H1 (cell line): ENCODE measurements at regions not wholly inside any gene's neighbourhood (a gene's known extent, or its start where the extent isn't known, plus 50 kb on each side); places are given as distances from the start of the nearest gene placed in this dataset.

Experiments used
- CTCF ChIA-PET: fragments of 300-600 bp; sonication (Branson Sonifier 250); formaldehyde crosslinking; loops from one replicate; lab custom pipeline; 2021; ENCODE audit not compliant: partially characterized antibody; lab: Charles Lee
- POLR2A ChIA-PET: fragments of 300-600 bp; sonication (Branson Sonifier 250); formaldehyde crosslinking; loops from one replicate; lab custom pipeline; 2021; ENCODE audit warnings: inconsistent platforms; ENCODE audit not compliant: partially characterized antibody; lab: Charles Lee
- DNase-seq, 2 experiments: peaks; one replicate each; pipeline versions ENCODE4 v3.0.0 to v3.0.0-alpha.2; 2010 to 2022; ENCODE audit warnings: low spot score in 2 of 2, low read depth in 1 of 2, mixed read lengths in 1 of 2
- FAIRE-seq: peaks from 2 replicates; lab custom pipeline; 2011; peaks lifted over from hg19 to GRCh38; lab: Jason Lieb, UNC
- H2AFZ ChIP-seq: 2 replicates; pipeline ENCODE4 v1.8.1; 2012; ENCODE audit warnings: low read length, inconsistent platforms
- H2AK5ac ChIP-seq: 2 replicates; pipeline ENCODE4 v1.6.1; 2013; ENCODE audit warnings: low read depth, low read length
- H2BK120ac ChIP-seq: replicated peaks from 2 replicates; pipeline ENCODE3; 2013; ENCODE audit warnings: low read depth, low read length, inconsistent platforms
- H2BK12ac ChIP-seq: 2 replicates; pipeline ENCODE4 v1.6.1; 2013; ENCODE audit warnings: low read depth, low read length
- H2BK15ac ChIP-seq: 2 replicates; pipeline ENCODE4 v1.6.1; 2013; ENCODE audit warnings: low read length
- H2BK20ac ChIP-seq: 2 replicates; pipeline ENCODE4 v1.6.1; 2013; ENCODE audit warnings: low read length
- H2BK5ac ChIP-seq: 2 replicates; pipeline ENCODE4 v1.6.1; 2013; ENCODE audit warnings: low read depth, low read length
- H3K14ac ChIP-seq: 2 replicates; pipeline ENCODE4 v1.6.1; 2013; ENCODE audit warnings: inconsistent platforms; ENCODE audit not compliant: insufficient read length
- H3K18ac ChIP-seq: 2 replicates; pipeline ENCODE4 v1.6.1; 2013; ENCODE audit warnings: low read length; ENCODE audit errors: extremely low read depth
- H3K23ac ChIP-seq: 2 replicates; pipeline ENCODE4 v1.6.1; 2013; ENCODE audit warnings: inconsistent platforms; ENCODE audit not compliant: insufficient read length
- H3K23me2 ChIP-seq: 2 replicates; pipeline ENCODE4 v1.6.1; 2013; ENCODE audit warnings: low read depth, low read length
- H3K27ac ChIP-seq: 2 replicates; pipeline ENCODE4 v1.6.1; 2011; ENCODE audit warnings: low read depth, low read length, inconsistent platforms
- H3K27me3 ChIP-seq, 4 experiments: replicated peaks in 1 of 4; 1 replicate in 1 of 4; 2 replicates in 3 of 4; pipeline versions ENCODE4 v1.6.1 to v1.8.1; 2011 to 2013; ENCODE audit warnings: low read length in 3 of 4, mild to moderate bottlenecking in 3 of 4, inconsistent platforms in 2 of 4, mixed read lengths in 2 of 4, moderate library complexity in 1 of 4; ENCODE audit not compliant: control insufficient read depth in 3 of 4, insufficient read depth in 3 of 4; ENCODE audit errors: extremely low read depth in 1 of 4
- H3K36me3 ChIP-seq, 4 experiments: 2 replicates each; pipeline versions ENCODE4 v1.6.1 to v1.8.1; 2011 to 2013; ENCODE audit warnings: mild to moderate bottlenecking in 4 of 4, low read length in 3 of 4, moderate library complexity in 2 of 4, control low read depth in 1 of 4, inconsistent platforms in 1 of 4; ENCODE audit not compliant: insufficient read depth in 4 of 4, control insufficient read depth in 2 of 4
- H3K4ac ChIP-seq: replicated peaks from 2 replicates; pipeline ENCODE3; 2013; ENCODE audit warnings: low read length, low read depth, mixed read lengths, inconsistent platforms; ENCODE audit not compliant: insufficient read length
- H3K4me1 ChIP-seq, 4 experiments: replicated peaks in 1 of 4; 1 replicate in 1 of 4; 2 replicates in 3 of 4; pipeline versions ENCODE4 v1.6.1 to v1.8.1; 2011 to 2013; ENCODE audit warnings: low read length in 3 of 4, inconsistent platforms in 2 of 4, mixed read lengths in 1 of 4; ENCODE audit not compliant: insufficient read depth in 4 of 4, control insufficient read depth in 3 of 4
- H3K4me2 ChIP-seq, 2 experiments: 2 replicates each; pipeline versions ENCODE4 v1.6.1 to v1.8.1; 2011 to 2013; ENCODE audit warnings: low read depth in 2 of 2, low read length in 2 of 2, control low read depth in 1 of 2, inconsistent platforms in 1 of 2, mild to moderate bottlenecking in 1 of 2; ENCODE audit not compliant: insufficient read depth in 1 of 2
- H3K4me3 ChIP-seq, 4 experiments: fragments of 200-600, 300-600 bp in 1 of 4; sonication (generic), shearing (Covaris generic), sonication (Bioruptor Twin) in 1 of 4; 2 replicates each; pipeline versions ENCODE4 v1.5.1 to v1.8.1; 2011 to 2016; ENCODE audit warnings: low read length in 4 of 4, low read depth in 3 of 4, control low read depth in 2 of 4, inconsistent platforms in 2 of 4, mild to moderate bottlenecking in 2 of 4, mixed read lengths in 1 of 4, moderate library complexity in 1 of 4; ENCODE audit not compliant: insufficient read depth in 2 of 4; ENCODE audit errors: extremely low read depth in 1 of 4
- H3K56ac ChIP-seq: replicated peaks from 2 replicates; pipeline ENCODE3; 2013; ENCODE audit warnings: low read depth, mild to moderate bottlenecking, mixed read lengths, low read length, inconsistent platforms; ENCODE audit not compliant: insufficient read length
- H3K79me1 ChIP-seq: 2 replicates; pipeline ENCODE4 v1.6.1; 2013; ENCODE audit warnings: low read depth, low read length, control low read depth
- H3K79me2 ChIP-seq, 2 experiments: 2 replicates each; pipeline versions ENCODE4 v1.6.1 to v1.8.1; 2012 to 2013; ENCODE audit warnings: low read length in 2 of 2, mild to moderate bottlenecking in 2 of 2, inconsistent platforms in 1 of 2; ENCODE audit not compliant: insufficient read depth in 2 of 2, control insufficient read depth in 1 of 2
- H3K9ac ChIP-seq, 4 experiments: replicated peaks in 1 of 4; 1 replicate in 1 of 4; 2 replicates in 3 of 4; pipeline versions ENCODE4 v1.6.1 to v1.8.1; 2011 to 2013; ENCODE audit warnings: low read depth in 3 of 4, low read length in 3 of 4, control low read depth in 2 of 4, mild to moderate bottlenecking in 2 of 4, moderate library complexity in 2 of 4, inconsistent platforms in 1 of 4; ENCODE audit errors: extremely low read depth in 1 of 4
- H3K9me3 ChIP-seq, 2 experiments: 2 replicates each; pipeline versions ENCODE4 v1.6.1 to v1.8.1; 2012 to 2013; ENCODE audit warnings: mild to moderate bottlenecking in 2 of 2, moderate library complexity in 2 of 2, control low read depth in 1 of 2, inconsistent platforms in 1 of 2, low read depth in 1 of 2, low read length in 1 of 2, mixed read lengths in 1 of 2; ENCODE audit not compliant: insufficient read depth in 2 of 2
- H4K20me1 ChIP-seq, 2 experiments: replicated peaks in 1 of 2; 2 replicates each; pipeline versions ENCODE3 to v1.8.1; 2011 to 2013; ENCODE audit warnings: inconsistent platforms in 2 of 2, low read length in 2 of 2, mild to moderate bottlenecking in 1 of 2; ENCODE audit not compliant: insufficient read depth in 2 of 2, control insufficient read depth in 1 of 2
- H4K5ac ChIP-seq: 2 replicates; pipeline ENCODE4 v1.6.1; 2013; ENCODE audit warnings: low read length, low read depth, mixed read lengths, inconsistent platforms; ENCODE audit not compliant: insufficient read length
- H4K8ac ChIP-seq: 2 replicates; pipeline ENCODE4 v1.8.0; 2013; ENCODE audit warnings: mild to moderate bottlenecking, moderate library complexity, low read length, inconsistent platforms; ENCODE audit not compliant: insufficient read depth; ENCODE audit errors: extremely low read depth
- H4K91ac ChIP-seq: replicated peaks from 2 replicates; pipeline ENCODE3; 2013; ENCODE audit warnings: low read length, mixed read lengths, inconsistent platforms; ENCODE audit not compliant: insufficient read length
- ATF2 ChIP-seq: IDR thresholded peaks from 2 replicates; pipeline ENCODE4 v1.6.1; 2012; ENCODE audit warnings: low read length, inconsistent platforms
- BACH1 ChIP-seq: IDR thresholded peaks from 2 replicates; pipeline ENCODE4 v1.6.1; 2012; ENCODE audit warnings: low read length, improper control_type of control experiment
- CBX5 ChIP-seq: fragments of 300-800, 300-1000 bp; sonication (generic); IDR thresholded peaks from 2 replicates; pipeline ENCODE4 v1.7.1; 2016; ENCODE audit warnings: antibody characterized with exemption, low read length, low read depth
- CBX8 ChIP-seq: fragments of 300-800, 300-1000 bp; sonication (generic); IDR thresholded peaks from 2 replicates; pipeline ENCODE4 v1.7.1; 2016; ENCODE audit warnings: low read depth, low read length, borderline replicate concordance
- KDM1A ChIP-seq: fragments of 200-600, 300-600 bp; sonication (generic); IDR thresholded peaks from 2 replicates; pipeline ENCODE4 v1.7.1; 2016; ENCODE audit warnings: mild to moderate bottlenecking, low read length, borderline replicate concordance
- KDM4A ChIP-seq: IDR thresholded peaks from one replicate; pipeline ENCODE4 v1.7.1; 2012; ENCODE audit warnings: low read depth, mild to moderate bottlenecking, moderate library complexity, low read length, inconsistent platforms; ENCODE audit not compliant: severe bottlenecking
- WGBS, 2 experiments: shearing (Covaris generic) in 1 of 2; methylation state at CpG; one replicate each; pipeline versions ENCODE4 v1.1.6 to v1.1.7; 2013 to 2015; ENCODE audit warnings: low lambda C conversion rate in 2 of 2, mixed read lengths in 2 of 2, inconsistent platforms in 1 of 2, low coverage in 1 of 2, missing lambda C conversion rate in 1 of 2; ENCODE audit not compliant: insufficient replicate concordance in 2 of 2, insufficient coverage in 1 of 2, insufficient read length in 1 of 2; ENCODE audit errors: extremely low coverage in 1 of 2, missing lambda C conversion rate in 1 of 2; 5-methylcytosine and 5-hydroxymethylcytosine counted together

- POLR2A ChIA-PET = no interaction called here
- H2BK20ac ChIP-seq = no peak overlapping the region
- H4K5ac ChIP-seq = no peak overlapping the region
- no peak for DNase-seq
- no peak overlapping the region for H2BK12ac ChIP-seq
- H3K79me1 ChIP-seq = no peaks in the 10 kb centered on the region
- H2AK5ac ChIP-seq = no peak overlapping the region
- TF ChIP-seq ATF2 (no peak), KDM1A (no peak), CBX5 (no peak), KDM4A (no peak), CBX8 (no peak), BACH1 (no peak)
- TF ChIP-seq, all 59 proteins: peak for 0
- no peak overlapping the region for H4K91ac ChIP-seq
- H3K27me3 ChIP-seq = no peaks in the 10 kb centered on the region
- no peaks in the 10 kb centered on the region for H4K20me1 ChIP-seq
- H3K18ac ChIP-seq = no peak overlapping the region
- H3K27ac ChIP-seq = no peak overlapping the region
- H2BK15ac ChIP-seq = no peak overlapping the region
- H3K79me2 ChIP-seq = no peaks in the 10 kb centered on the region
- no peak overlapping the region for H2BK5ac ChIP-seq
- no peak overlapping the region for H3K14ac ChIP-seq
- 88% methylated on average over 1 of the region's 1 CpG; no CpG with 5 or more reads in 1 of the 2 experiments for WGBS, 2 experiments
- H3K4me3 ChIP-seq = no peak overlapping the region
- H3K9ac ChIP-seq = no peak overlapping the region
- no peak overlapping the region for H3K56ac ChIP-seq
- no peaks in the 10 kb centered on the region for H3K36me3 ChIP-seq
- no peak overlapping the region for H3K4me2 ChIP-seq
- H2AFZ ChIP-seq = no peak overlapping the region
- H2BK120ac ChIP-seq = no peak overlapping the region
- no peaks in the 10 kb centered on the region for H3K23me2 ChIP-seq
- no peaks in the 10 kb centered on the region for H3K4me1 ChIP-seq
- no peak for FAIRE-seq
- H4K8ac ChIP-seq = no peak overlapping the region
- CTCF ChIA-PET = interaction anchor here (0.8 to 1.5 kb wide), 3 partner anchors 9 to 1042 kb away, joined by 3 read pairs; no protein-coding TSS in a partner anchor
- no peak overlapping the region for H3K23ac ChIP-seq
- peaks cover 3 to 8% of the 10 kb centered on the region in 2 experiments; a peak in 2 of 4 replicates for H3K9me3 ChIP-seq
- H3K4ac ChIP-seq = no peak overlapping the region
Observed at GRCh38 chr9:73527521-73527920, 375.9 kb downstream of the ANXA1 start.
